ENCODE measurements at regions not wholly inside any gene's neighbourhood (a gene's known extent, or its start where the extent isn't known, plus 50 kb on each side); places are given as distances from the start of the nearest gene placed in this dataset.

DNA sequence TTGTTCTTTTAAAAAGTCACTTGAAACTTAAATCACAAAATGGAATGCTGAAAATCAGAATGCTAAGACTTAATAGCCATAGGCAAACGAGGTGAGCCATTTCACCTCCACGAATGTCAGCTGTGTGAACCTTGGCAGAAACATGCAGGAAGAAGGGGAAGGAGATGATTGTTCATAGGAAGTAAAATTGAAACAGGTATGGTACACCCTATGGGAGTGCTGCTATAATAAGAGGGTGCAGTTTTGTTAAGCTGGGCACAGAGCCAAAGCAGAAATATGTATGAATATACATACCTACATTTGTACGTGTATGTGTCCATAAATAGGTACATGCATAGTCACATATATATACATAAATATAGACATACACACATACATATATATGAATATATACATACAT is 51.0 kb upstream of the SPINK5 start:
- Histone ChIP-seq H3K27me3 (replicated peaks; ENCODE audit: insufficient read depth) (no peaks in the 10 kb centered on the region), H2AFZ (no peak overlapping the region), H3K79me2 (ENCODE audit: insufficient read depth) (no peaks in the 10 kb centered on the region), H3K4me2 (ENCODE audit: unreplicated experiment) (no peak overlapping the region), H3K9me3 (ENCODE audit: low read depth) (no peaks in the 10 kb centered on the region), H3K4me3 (no peak overlapping the region), H4K20me1 (ENCODE audit: insufficient read depth) (no peaks in the 10 kb centered on the region), H3K4me1 (ENCODE audit: insufficient read depth) (no peaks in the 10 kb centered on the region), H3K9ac (no peak overlapping the region), H3K27ac (no peak overlapping the region), H3F3A (ENCODE audit: insufficient read depth) (no peaks in the 10 kb centered on the region), H3K36me3 (ENCODE audit: low read depth) (no peaks in the 10 kb centered on the region), H3K9me2 (ENCODE audit: insufficient read depth) (no peaks in the 10 kb centered on the region)
- no peak for DNase-seq
- WGBS, 2 experiments (ENCODE audit: low coverage in 1 of 2, low lambda C conversion rate in 2 of 2, missing lambda C conversion rate in 2 of 2): 6 to 11% methylated on average over 3 of the region's 3 CpGs
- in situ Hi-C loops (cut with MboI): no loop called here
- no peak for TF ChIP-seq EZH2 (IDR thresholded peaks at IDR 0.05; ENCODE audit: insufficient read depth, poor library complexity, severe bottlenecking)
- no peak for TF ChIP-seq EZH2phosphoT487 (IDR thresholded peaks at IDR 0.05; ENCODE audit: insufficient read depth, low read depth)

DNA sequence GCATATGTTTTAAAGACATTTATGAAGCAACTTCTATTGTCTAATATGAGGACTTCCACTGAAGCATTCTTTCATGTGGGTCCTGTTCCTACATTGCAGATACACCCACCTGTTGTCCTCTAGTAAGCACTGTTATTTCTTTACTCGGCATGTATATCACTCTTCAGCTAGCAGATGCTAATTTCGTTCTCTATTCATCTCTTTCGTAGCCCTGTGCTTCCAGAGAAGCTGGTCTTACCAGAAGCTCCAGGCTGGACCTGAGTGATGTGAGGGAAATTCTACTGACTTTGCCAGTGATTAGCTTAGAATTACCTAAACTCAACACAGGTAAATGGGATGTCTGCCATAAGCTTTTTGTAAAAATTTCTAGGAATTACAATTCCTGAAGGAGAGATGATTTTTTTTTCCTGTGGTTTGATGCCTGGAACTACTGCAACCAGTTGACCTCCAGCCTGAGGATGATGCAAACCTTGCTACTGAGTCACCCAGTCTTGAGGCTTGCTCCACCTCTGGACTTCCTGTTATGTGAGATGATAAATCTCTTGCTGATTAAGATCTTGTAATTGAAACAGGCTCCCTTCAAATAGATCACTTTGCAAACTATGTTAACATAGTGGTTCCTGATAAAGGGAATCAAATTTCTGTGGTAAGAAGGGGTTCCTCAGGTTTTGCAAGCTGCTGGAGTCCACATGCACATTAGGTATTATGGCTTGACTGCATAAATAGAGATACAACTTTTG is 52.2 kb upstream of the SPINK5 start:
- H3K9ac ChIP-seq: no peak overlapping the region
- no peaks in the 10 kb centered on the region for H3K9me2 ChIP-seq (ENCODE audit: insufficient read depth)
- H3K9me3 ChIP-seq (ENCODE audit: low read depth): no peaks in the 10 kb centered on the region
- in situ Hi-C loops (cut with MboI): no loop called here
- H3K27me3 ChIP-seq (replicated peaks; ENCODE audit: insufficient read depth): no peaks in the 10 kb centered on the region
- H3K4me2 ChIP-seq (ENCODE audit: unreplicated experiment): no peak overlapping the region
- H3K79me2 ChIP-seq (ENCODE audit: insufficient read depth): no peaks in the 10 kb centered on the region
- no peaks in the 10 kb centered on the region for H3K36me3 ChIP-seq (ENCODE audit: low read depth)
- DNase-seq: peak; percentile 50
- 38 to 52% methylated on average over 3 of the region's 3 CpGs for WGBS, 2 experiments (ENCODE audit: low coverage in 1 of 2, low lambda C conversion rate in 2 of 2, missing lambda C conversion rate in 2 of 2)
- TF ChIP-seq EZH2 (IDR thresholded peaks at IDR 0.05; ENCODE audit: insufficient read depth, poor library complexity, severe bottlenecking) (no peak), EZH2phosphoT487 (IDR thresholded peaks at IDR 0.05; ENCODE audit: insufficient read depth, low read depth) (no peak)
- no peak overlapping the region for H3K27ac ChIP-seq
- H3K4me1 ChIP-seq (ENCODE audit: insufficient read depth): no peaks in the 10 kb centered on the region
- no peaks in the 10 kb centered on the region for H4K20me1 ChIP-seq (ENCODE audit: insufficient read depth)
- H3K4me3 ChIP-seq: no peak overlapping the region
- no peak overlapping the region for H2AFZ ChIP-seq
- no peaks in the 10 kb centered on the region for H3F3A ChIP-seq (ENCODE audit: insufficient read depth)

DNA sequence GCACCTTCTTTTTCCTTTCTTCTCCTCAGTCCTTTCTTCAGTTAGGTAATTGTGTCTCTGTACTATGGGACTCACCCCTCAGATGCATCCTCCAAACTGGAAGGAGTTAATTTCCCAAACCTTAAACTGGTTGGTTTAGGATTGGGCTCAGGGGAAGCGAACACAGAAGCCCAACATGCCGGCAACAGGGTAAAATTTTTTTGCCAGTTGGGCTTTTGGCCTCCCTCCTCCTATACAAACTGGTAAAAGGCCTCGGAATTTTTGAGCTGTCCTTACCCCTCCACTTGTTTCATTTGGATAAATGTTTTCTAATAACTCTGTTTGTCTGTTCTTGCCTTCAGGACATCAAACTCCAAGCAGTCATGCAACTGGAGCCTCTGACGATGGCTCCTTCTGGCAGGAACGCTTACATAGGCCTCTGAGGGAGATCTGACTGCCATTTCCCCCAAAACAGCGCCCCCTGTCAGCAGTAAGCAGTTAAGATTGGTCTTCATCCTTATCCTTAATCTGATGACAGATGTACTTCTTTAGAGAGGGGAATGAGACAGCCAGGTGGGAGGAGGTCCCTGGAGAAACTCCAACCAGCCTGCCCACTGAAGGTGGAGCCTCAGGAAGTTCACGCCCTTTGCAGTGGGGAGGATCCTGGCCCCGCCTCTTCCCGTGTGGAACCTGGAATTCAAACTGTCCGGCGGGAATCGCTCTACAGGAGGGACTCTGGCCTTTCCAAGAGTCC is 57.8 kb upstream of the SPINK5 start:
- no peaks in the 10 kb centered on the region for H3K79me2 ChIP-seq (ENCODE audit: insufficient read depth)
- H3K9ac ChIP-seq: no peak overlapping the region
- no peaks in the 10 kb centered on the region for H3K9me3 ChIP-seq (ENCODE audit: low read depth)
- DNase-seq: no peak
- in situ Hi-C loops (cut with MboI): no loop called here
- TF ChIP-seq EZH2 (IDR thresholded peaks at IDR 0.05; ENCODE audit: insufficient read depth, poor library complexity, severe bottlenecking): no peak
- TF ChIP-seq EZH2phosphoT487 (IDR thresholded peaks at IDR 0.05; ENCODE audit: insufficient read depth, low read depth): no peak
- no peak overlapping the region for H3K27ac ChIP-seq
- no peak overlapping the region for H3K4me2 ChIP-seq (ENCODE audit: unreplicated experiment)
- 23 to 24% methylated on average over 12 of the region's 12 CpGs for WGBS, 2 experiments (ENCODE audit: low coverage in 1 of 2, low lambda C conversion rate in 2 of 2, missing lambda C conversion rate in 2 of 2)
- no peak overlapping the region for H3K4me3 ChIP-seq
- no peaks in the 10 kb centered on the region for H3K27me3 ChIP-seq (replicated peaks; ENCODE audit: insufficient read depth)
- H4K20me1 ChIP-seq (ENCODE audit: insufficient read depth): no peaks in the 10 kb centered on the region
- H2AFZ ChIP-seq: no peak overlapping the region
- no peaks in the 10 kb centered on the region for H3K4me1 ChIP-seq (ENCODE audit: insufficient read depth)
- no peaks in the 10 kb centered on the region for H3K9me2 ChIP-seq (ENCODE audit: insufficient read depth)
- H3K36me3 ChIP-seq (ENCODE audit: low read depth): no peaks in the 10 kb centered on the region
- H3F3A ChIP-seq (ENCODE audit: insufficient read depth): no peaks in the 10 kb centered on the region

DNA sequence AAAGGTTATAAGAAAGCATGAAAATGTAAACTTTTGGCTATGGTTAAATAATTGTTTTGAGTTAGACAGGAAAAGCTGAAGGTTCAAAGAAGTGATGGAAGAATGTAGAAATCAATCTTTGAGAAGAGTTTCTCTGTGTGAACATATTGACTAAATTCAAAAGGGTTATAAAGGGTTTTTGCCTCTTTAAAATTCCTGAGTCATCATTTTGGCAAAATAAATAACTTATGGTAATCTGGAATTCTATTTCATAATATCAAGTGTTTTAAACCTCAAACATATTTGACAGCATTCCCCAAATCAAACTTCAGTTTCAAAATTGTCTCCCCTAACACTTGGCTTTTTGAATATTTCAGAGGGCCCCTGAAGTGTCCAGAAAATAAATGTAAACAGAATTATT is 60.6 kb upstream of the SPINK5 start:
- Histone ChIP-seq H2AFZ (no peak overlapping the region), H3K4me3 (no peak overlapping the region), H3K9me2 (ENCODE audit: insufficient read depth) (no peaks in the 10 kb centered on the region), H4K20me1 (ENCODE audit: insufficient read depth) (no peaks in the 10 kb centered on the region), H3K36me3 (ENCODE audit: low read depth) (no peaks in the 10 kb centered on the region), H3K4me2 (ENCODE audit: unreplicated experiment) (no peak overlapping the region), H3F3A (ENCODE audit: insufficient read depth) (no peaks in the 10 kb centered on the region), H3K27me3 (replicated peaks; ENCODE audit: insufficient read depth) (no peaks in the 10 kb centered on the region), H3K27ac (no peak overlapping the region), H3K4me1 (ENCODE audit: insufficient read depth) (no peaks in the 10 kb centered on the region), H3K79me2 (ENCODE audit: insufficient read depth) (no peaks in the 10 kb centered on the region), H3K9me3 (ENCODE audit: low read depth) (no peaks in the 10 kb centered on the region), H3K9ac (no peak overlapping the region)
- in situ Hi-C loops (cut with MboI): no loop called here
- TF ChIP-seq EZH2phosphoT487 (IDR thresholded peaks at IDR 0.05; ENCODE audit: insufficient read depth, low read depth) (no peak), EZH2 (IDR thresholded peaks at IDR 0.05; ENCODE audit: insufficient read depth, poor library complexity, severe bottlenecking) (no peak)
- DNase-seq: no peak
